ENCODE measurements at regions not wholly inside any gene's neighbourhood (a gene's known extent, or its start where the extent isn't known, plus 50 kb on each side); places are given as distances from the start of the nearest gene placed in this dataset.

DNA sequence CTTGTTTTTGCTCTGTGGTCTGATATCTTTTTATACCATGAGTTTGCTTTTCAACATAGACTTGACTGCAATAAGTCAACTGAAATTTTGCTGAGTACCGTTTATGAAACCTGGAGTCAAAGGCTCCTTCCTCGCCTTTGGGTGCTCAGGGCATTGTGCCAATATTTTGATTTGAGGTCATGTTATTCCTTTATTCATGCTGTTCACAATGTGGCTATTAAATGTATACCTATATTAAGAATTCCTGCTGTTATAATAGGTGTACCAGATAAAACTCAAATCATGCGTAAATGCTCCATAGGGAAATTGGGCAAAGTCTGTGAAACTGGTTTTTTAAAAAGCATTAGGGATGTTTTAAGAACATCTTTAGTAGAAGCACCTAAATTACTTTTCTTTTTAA, 334.0 kb upstream of the NUDT12 start:
- TF ChIP-seq ZNF837 (tag by site-specific recombination; IDR thresholded peaks at IDR 0.05) (no peak), ZNF596 (tag by site-specific recombination; IDR thresholded peaks at IDR 0.05) (no peak), SCRT2 (tag by site-specific recombination; IDR thresholded peaks at IDR 0.05) (no peak), ZNF174 (tag by site-specific recombination; IDR thresholded peaks at IDR 0.05) (no peak)
- TF ChIP-seq, protein P1, sequence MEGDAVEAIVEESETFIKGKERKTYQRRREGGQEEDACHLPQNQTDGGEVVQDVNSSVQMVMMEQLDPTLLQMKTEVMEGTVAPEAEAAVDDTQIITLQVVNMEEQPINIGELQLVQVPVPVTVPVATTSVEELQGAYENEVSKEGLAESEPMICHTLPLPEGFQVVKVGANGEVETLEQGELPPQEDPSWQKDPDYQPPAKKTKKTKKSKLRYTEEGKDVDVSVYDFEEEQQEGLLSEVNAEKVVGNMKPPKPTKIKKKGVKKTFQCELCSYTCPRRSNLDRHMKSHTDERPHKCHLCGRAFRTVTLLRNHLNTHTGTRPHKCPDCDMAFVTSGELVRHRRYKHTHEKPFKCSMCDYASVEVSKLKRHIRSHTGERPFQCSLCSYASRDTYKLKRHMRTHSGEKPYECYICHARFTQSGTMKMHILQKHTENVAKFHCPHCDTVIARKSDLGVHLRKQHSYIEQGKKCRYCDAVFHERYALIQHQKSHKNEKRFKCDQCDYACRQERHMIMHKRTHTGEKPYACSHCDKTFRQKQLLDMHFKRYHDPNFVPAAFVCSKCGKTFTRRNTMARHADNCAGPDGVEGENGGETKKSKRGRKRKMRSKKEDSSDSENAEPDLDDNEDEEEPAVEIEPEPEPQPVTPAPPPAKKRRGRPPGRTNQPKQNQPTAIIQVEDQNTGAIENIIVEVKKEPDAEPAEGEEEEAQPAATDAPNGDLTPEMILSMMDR (tag by site-specific recombination; IDR thresholded peaks at IDR 0.05), result no peak

All from HEK293 (cell line).